Endothelial cell of umbilical vein (primary cell): ENCODE measurements at regions not wholly inside any gene's neighbourhood (a gene's known extent, or its start where the extent isn't known, plus 50 kb on each side); places are given as distances from the start of the nearest gene placed in this dataset.

ENCODE experiments used
- BruUV-seq: library from RNA; stranded (reverse); fragments of 400-500 nt; replicated peaks from 2 replicates; lab custom pipeline; 2021; lab: Mats Ljungman, UMichigan
- CTCF ChIA-PET: fragments of 300-600, 350-600 bp; sonication (Branson Sonifier 250); formaldehyde crosslinking; loops from one replicate; lab custom pipeline; 2021; ENCODE audit warnings: antibody characterized with exemption, inconsistent platforms; lab: Charles Lee
- POLR2A ChIA-PET: fragments of 300-600, 350-600 bp; sonication (Branson Sonifier 250); formaldehyde crosslinking; loops from one replicate; lab custom pipeline; 2021; ENCODE audit warnings: antibody characterized with exemption, inconsistent platforms; lab: Charles Lee
- DNase-seq: peaks from one replicate; pipeline ENCODE4 v3.0.0-alpha.2; 2011; ENCODE audit warnings: low read depth, low spot score
- FAIRE-seq: peaks from 2 replicates; lab custom pipeline; 2011; peaks lifted over from hg19 to GRCh38; lab: Jason Lieb, UNC
- H2AFZ ChIP-seq: 2 replicates; pipeline ENCODE4 v1.6.0; 2012; ENCODE audit warnings: low read depth, low read length, control low read depth, inconsistent platforms
- H3K27ac ChIP-seq: 2 replicates; pipeline ENCODE4 v1.5.1; 2011; ENCODE audit warnings: low read depth, mild to moderate bottlenecking, control low read depth, low read length, moderate library complexity; ENCODE audit not compliant: insufficient read depth
- H3K27me3 ChIP-seq, 2 experiments: 2 replicates each; pipeline versions ENCODE4 v1.6.0 to v1.6.1; 2011; ENCODE audit warnings: low read length in 2 of 2, mixed read lengths in 1 of 2; ENCODE audit not compliant: control insufficient read depth in 2 of 2, insufficient read depth in 2 of 2
- H3K36me3 ChIP-seq, 2 experiments: 2 replicates in 1 of 2; 3 replicates in 1 of 2; pipeline ENCODE4 v1.5.1; 2011; ENCODE audit warnings: low read length in 2 of 2, mild to moderate bottlenecking in 1 of 2, moderate library complexity in 1 of 2; ENCODE audit not compliant: control insufficient read depth in 2 of 2, insufficient read depth in 2 of 2; ENCODE audit errors: extremely low read depth in 1 of 2
- H3K4me1 ChIP-seq: 3 replicates; pipeline ENCODE4 v1.5.1; 2011; ENCODE audit warnings: mild to moderate bottlenecking, low read length; ENCODE audit not compliant: control insufficient read depth, insufficient read depth; ENCODE audit errors: extremely low read depth
- H3K4me2 ChIP-seq: 2 replicates; pipeline ENCODE4 v1.6.1; 2011; ENCODE audit warnings: low read length, control low read depth, mixed read lengths; ENCODE audit not compliant: insufficient read depth
- H3K4me3 ChIP-seq, 3 experiments: fragments of 200-600 bp in 1 of 3; sonication (generic), shearing (Covaris generic) in 1 of 3; replicated peaks in 1 of 3; 2 replicates each; pipeline ENCODE4 v1.5.1; 2011 to 2016; ENCODE audit warnings: control low read depth in 3 of 3, low read length in 3 of 3, mild to moderate bottlenecking in 2 of 3, inconsistent platforms in 1 of 3, low read depth in 1 of 3, moderate library complexity in 1 of 3; ENCODE audit not compliant: insufficient read depth in 1 of 3
- H3K79me2 ChIP-seq: 2 replicates; pipeline ENCODE4 v1.6.0; 2012; ENCODE audit warnings: low read length, inconsistent platforms; ENCODE audit not compliant: control insufficient read depth, insufficient read depth
- H3K9ac ChIP-seq: replicated peaks from 2 replicates; pipeline ENCODE3; 2011; ENCODE audit warnings: low read length, control low read depth; ENCODE audit not compliant: insufficient read depth; ENCODE audit errors: extremely low read depth
- H3K9me1 ChIP-seq: replicated peaks from 3 replicates; pipeline ENCODE4 v1.6.0; 2011; ENCODE audit warnings: mild to moderate bottlenecking, low read length; ENCODE audit not compliant: control insufficient read depth, insufficient read depth; ENCODE audit errors: extremely low read depth
- H3K9me3 ChIP-seq: replicated peaks from 2 replicates; pipeline ENCODE4 v1.5.1; 2012; ENCODE audit warnings: low read length, inconsistent platforms; ENCODE audit not compliant: control insufficient read depth, insufficient read depth
- H4K20me1 ChIP-seq: replicated peaks from 2 replicates; pipeline ENCODE3; 2011; ENCODE audit warnings: mild to moderate bottlenecking, low read length; ENCODE audit not compliant: control insufficient read depth, insufficient read depth; ENCODE audit errors: extremely low read depth
- EZH2 ChIP-seq: IDR thresholded peaks from 2 replicates; pipeline ENCODE4 v1.6.1; 2012; ENCODE audit warnings: borderline replicate concordance, low read depth, mild to moderate bottlenecking, moderate library complexity, low read length, inconsistent platforms; ENCODE audit not compliant: severe bottlenecking
- FOS ChIP-seq: IDR thresholded peaks from 2 replicates; pipeline ENCODE4 v1.6.1; 2011; ENCODE audit warnings: mild to moderate bottlenecking, low read length, moderate library complexity, borderline replicate concordance; ENCODE audit not compliant: insufficient read depth
- GATA2 ChIP-seq: IDR thresholded peaks from 2 replicates; pipeline ENCODE4 v1.7.0; 2011; ENCODE audit warnings: low read depth, mild to moderate bottlenecking, moderate library complexity, mixed read lengths, low read length; ENCODE audit not compliant: insufficient read length, insufficient read depth
- JUN ChIP-seq: IDR thresholded peaks from 2 replicates; pipeline ENCODE4 v1.6.1; 2011; ENCODE audit warnings: borderline replicate concordance, low read depth; ENCODE audit not compliant: insufficient read length, insufficient read depth
- MAX ChIP-seq: IDR thresholded peaks from 2 replicates; pipeline ENCODE4 v1.6.1; 2011; ENCODE audit not compliant: insufficient read depth, insufficient read length
- MYC ChIP-seq: IDR thresholded peaks from one replicate; pipeline ENCODE4 v1.6.1; 2011; ENCODE audit warnings: mild to moderate bottlenecking, low read depth, low read length
- POLR2A ChIP-seq: IDR thresholded peaks from 2 replicates; pipeline ENCODE4 v1.6.1; 2012; ENCODE audit warnings: low read depth, mild to moderate bottlenecking, control low read depth, low read length
- POLR2AphosphoS5 ChIP-seq: IDR thresholded peaks from 2 replicates; pipeline ENCODE4 v1.6.1; 2012; ENCODE audit warnings: low read depth, mild to moderate bottlenecking, control low read depth, low read length, moderate library complexity; ENCODE audit not compliant: insufficient read depth
- dilution Hi-C: fragments of 300-500 bp; cut with MboI; formaldehyde crosslinking; loops from one replicate; pipeline ENCODE4 v1.15.0; 2019; ENCODE audit warnings: low sequenced_read_pairs; ENCODE audit not compliant: extremely low pct_ligation_motif_present
- intact Hi-C: fragments of 100-400 bp; cut with micrococcal nuclease; formaldehyde crosslinking; loops from one replicate; pipeline ENCODE4 v1.10.0; 2022
- TF ChIP-seq, protein P1 (sequence below), 2 donors: IDR thresholded peaks; 1 replicate in 1 of 2; 2 replicates in 1 of 2; pipeline ENCODE4 v1.5.1; 2011; ENCODE audit warnings: low read length in 2 of 2, mild to moderate bottlenecking in 2 of 2, moderate library complexity in 2 of 2, control low read depth in 1 of 2, inconsistent platforms in 1 of 2, low read depth in 1 of 2; ENCODE audit not compliant: insufficient read depth in 1 of 2; ENCODE audit errors: extremely low read depth in 1 of 2

- intact Hi-C loops, result no loop called here
- no peaks in the 10 kb centered on the region for H3K27me3 ChIP-seq
- no peaks in the 10 kb centered on the region for H3K9me3 ChIP-seq
- dilution Hi-C loops, result no loop called here
- no peaks in the 10 kb centered on the region for H3K79me2 ChIP-seq
- no peak for DNase-seq
- CTCF ChIA-PET, result interaction anchor here (0.8 to 1.6 kb wide), 2 partner anchors 13 to 98 kb away, joined by 3 to 7 read pairs; no protein-coding TSS in a partner anchor
- TF ChIP-seq FOS (no peak), GATA2 (no peak), POLR2AphosphoS5 (no peak), MYC (no peak), MAX (no peak), JUN (no peak), EZH2 (no peak), POLR2A (no peak)
- TF ChIP-seq, protein P1, sequence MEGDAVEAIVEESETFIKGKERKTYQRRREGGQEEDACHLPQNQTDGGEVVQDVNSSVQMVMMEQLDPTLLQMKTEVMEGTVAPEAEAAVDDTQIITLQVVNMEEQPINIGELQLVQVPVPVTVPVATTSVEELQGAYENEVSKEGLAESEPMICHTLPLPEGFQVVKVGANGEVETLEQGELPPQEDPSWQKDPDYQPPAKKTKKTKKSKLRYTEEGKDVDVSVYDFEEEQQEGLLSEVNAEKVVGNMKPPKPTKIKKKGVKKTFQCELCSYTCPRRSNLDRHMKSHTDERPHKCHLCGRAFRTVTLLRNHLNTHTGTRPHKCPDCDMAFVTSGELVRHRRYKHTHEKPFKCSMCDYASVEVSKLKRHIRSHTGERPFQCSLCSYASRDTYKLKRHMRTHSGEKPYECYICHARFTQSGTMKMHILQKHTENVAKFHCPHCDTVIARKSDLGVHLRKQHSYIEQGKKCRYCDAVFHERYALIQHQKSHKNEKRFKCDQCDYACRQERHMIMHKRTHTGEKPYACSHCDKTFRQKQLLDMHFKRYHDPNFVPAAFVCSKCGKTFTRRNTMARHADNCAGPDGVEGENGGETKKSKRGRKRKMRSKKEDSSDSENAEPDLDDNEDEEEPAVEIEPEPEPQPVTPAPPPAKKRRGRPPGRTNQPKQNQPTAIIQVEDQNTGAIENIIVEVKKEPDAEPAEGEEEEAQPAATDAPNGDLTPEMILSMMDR (IDR thresholded peaks at IDR 0.05; ENCODE audit: extremely low read depth in 1 of 2, insufficient read depth in 1 of 2, low read depth in 1 of 2, low read length in 2 of 2), result no peak
- no peak overlapping the region for H2AFZ ChIP-seq
- no peaks in the 10 kb centered on the region for H3K9me1 ChIP-seq
- no peak for FAIRE-seq
- peaks cover 13% of the 10 kb centered on the region for H3K4me1 ChIP-seq
- no peak overlapping the region for H3K4me3 ChIP-seq
- no TSS peak for BruUV-seq
- H3K4me2 ChIP-seq, result no peak overlapping the region
- no peaks in the 10 kb centered on the region for H4K20me1 ChIP-seq
- no peaks in the 10 kb centered on the region for H3K36me3 ChIP-seq
- H3K9ac ChIP-seq, result no peak overlapping the region
- no peak overlapping the region for H3K27ac ChIP-seq
- POLR2A ChIA-PET, result interaction anchor here (0.6 kb wide), 1 partner anchor 125 kb away, joined by 6 read pairs; no protein-coding TSS in a partner anchor
Observed at GRCh38 chr10:75297021-75297599, 61.4 kb upstream of the COMTD1 start.
